LNCaP clone FGC (cell line): ENCODE measurements at regions not wholly inside any gene's neighbourhood (a gene's known extent, or its start where the extent isn't known, plus 50 kb on each side); places are given as distances from the start of the nearest gene placed in this dataset.

ENCODE experiments used
- DNase-seq: peaks from one replicate; pipeline ENCODE4 v3.0.0-alpha.2; 2011; ENCODE audit warnings: low read depth
- H3K4me3 ChIP-seq: 2 replicates; pipeline ENCODE4 v1.5.1; 2011; ENCODE audit warnings: mild to moderate bottlenecking, low read depth, low read length, control low read depth
- CTCF ChIP-seq: IDR thresholded peaks from 2 replicates; pipeline ENCODE4 v1.5.1; 2012; ENCODE audit warnings: mild to moderate bottlenecking; ENCODE audit not compliant: control insufficient read depth, insufficient read depth; ENCODE audit errors: extremely low read depth

- DNase-seq, result no peak
- no peak for TF ChIP-seq CTCF
- no peak overlapping the region for H3K4me3 ChIP-seq
Measured at GRCh38 chr10:28354511-28354910, 51.6 kb upstream of the MPP7 start.

GRCh38 chr10:28355376-28355775 lies 52.5 kb upstream of the MPP7 start:
- DNase-seq, result no peak
- TF ChIP-seq CTCF, result no peak
- no peak overlapping the region for H3K4me3 ChIP-seq

DNA sequence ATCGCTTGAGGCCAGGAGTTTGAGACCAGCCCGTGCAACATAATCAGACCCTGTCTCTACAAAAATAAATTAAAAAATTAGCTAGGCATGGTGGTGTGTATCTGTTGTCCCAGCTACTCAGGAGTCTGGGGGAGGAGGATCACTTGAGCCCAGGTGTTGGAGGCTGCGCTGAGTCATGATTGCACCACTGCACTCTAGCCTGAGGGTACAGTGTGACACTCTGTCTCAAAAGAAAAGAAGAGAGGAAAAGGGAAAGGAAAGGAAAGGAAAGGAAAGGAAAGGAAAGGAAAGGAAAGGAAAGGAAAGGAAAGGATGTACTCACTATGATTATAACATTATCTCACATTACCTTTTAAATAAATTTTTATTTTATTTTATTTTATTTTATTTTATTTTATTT lies 56.5 kb upstream of the MPP7 start:
- DNase-seq, result no peak
- H3K4me3 ChIP-seq, result no peak overlapping the region
- TF ChIP-seq CTCF, result no peak

GRCh38 chr10:28360175-28360574 lies 57.3 kb upstream of the MPP7 start:
- DNase-seq, result no peak
- TF ChIP-seq CTCF, result no peak
- no peak overlapping the region for H3K4me3 ChIP-seq

DNA sequence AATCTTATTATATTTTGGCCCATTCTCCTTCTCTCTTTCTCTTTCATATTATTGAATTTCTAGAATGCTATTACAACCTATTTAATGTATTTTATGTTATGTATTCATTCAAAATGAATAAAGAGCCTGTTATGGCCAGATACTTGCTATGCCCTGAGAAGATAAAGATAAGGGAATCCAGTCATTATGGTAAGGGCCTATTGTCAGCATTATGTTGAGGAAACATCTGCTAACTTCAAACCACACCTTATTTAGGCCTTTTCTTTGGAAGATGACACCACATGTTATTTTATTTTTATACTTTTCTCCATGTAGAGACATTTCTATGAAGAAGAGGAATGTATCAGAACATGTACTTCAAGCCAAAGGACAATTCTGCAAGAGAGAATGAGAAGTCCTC lies 60.5 kb upstream of the MPP7 start:
- no peak for DNase-seq
- no peak for TF ChIP-seq CTCF
- H3K4me3 ChIP-seq, result no peak overlapping the region

DNA sequence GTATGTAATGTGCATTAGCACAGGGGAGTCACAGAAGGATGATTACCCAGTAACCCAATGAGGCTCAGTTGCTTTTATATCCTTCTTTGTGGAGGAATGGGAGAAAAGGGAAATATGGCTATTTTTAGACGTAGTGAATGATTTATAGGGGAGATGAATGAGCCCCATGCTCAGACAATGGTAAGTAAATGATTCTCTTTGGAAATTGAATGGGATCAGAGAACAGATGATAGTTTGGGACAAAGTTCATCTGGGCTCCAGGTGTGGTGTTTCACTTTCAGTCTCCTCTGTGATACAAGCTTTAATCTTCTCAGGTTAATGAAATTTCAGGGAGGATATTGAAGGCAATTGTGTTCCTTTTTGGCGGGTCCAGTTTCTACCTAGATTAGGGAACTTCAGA lies 63.0 kb upstream of the MPP7 start:
- no peak for TF ChIP-seq CTCF
- no peak for DNase-seq
- H3K4me3 ChIP-seq, result no peak overlapping the region

- H3K4me3 ChIP-seq, result no peak overlapping the region
- no peak for TF ChIP-seq CTCF
- no peak for DNase-seq
Measured at GRCh38 chr10:28366994-28367393, 64.1 kb upstream of the MPP7 start.
